ENCODE measurements at regions not wholly inside any gene's neighbourhood (a gene's known extent, or its start where the extent isn't known, plus 50 kb on each side); places are given as distances from the start of the nearest gene placed in this dataset.

DNA sequence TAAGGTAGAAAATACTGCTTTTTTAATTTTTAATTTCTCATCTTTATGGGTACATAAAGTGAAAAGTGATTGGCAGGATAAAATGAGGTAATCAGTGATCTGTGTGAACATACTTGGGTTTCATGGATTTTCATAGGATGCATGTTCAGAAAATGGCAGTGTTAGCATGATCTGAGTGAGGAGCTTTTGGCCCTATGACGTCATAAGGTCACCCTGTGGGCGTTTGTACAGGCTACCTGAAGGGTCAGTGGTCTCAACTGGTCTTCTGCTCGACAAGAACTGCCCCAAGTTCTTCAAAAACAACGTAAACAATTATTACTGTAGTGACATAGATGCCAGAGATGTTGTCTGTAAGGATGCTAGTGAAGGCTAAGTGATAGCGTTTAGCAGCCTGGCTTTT is 124.5 kb upstream of the OSTN start:
- ChIA-PET CTCF (interaction anchor here (1.6 kb wide), 1 partner anchor 24 kb away, joined by 4 read pairs; no protein-coding TSS in a partner anchor), POLR2A (no interaction called here)
- Histone ChIP-seq H3K36me3 (replicated peaks in 1 of 2; ENCODE audit: control insufficient read depth in 1 of 2, insufficient read depth in 2 of 2, low read length in 1 of 2) (no peaks in the 10 kb centered on the region), H3K9ac (no peak overlapping the region), H3K79me2 (ENCODE audit: insufficient read depth) (no peaks in the 10 kb centered on the region), H3K4me3 (ENCODE audit: low read depth in 2 of 2, low read length in 1 of 2) (no peak overlapping the region), H3K4me1 (ENCODE audit: control insufficient read depth in 1 of 2, insufficient read depth in 2 of 2, low read depth in 1 of 2, low read length in 1 of 2) (no peaks in the 10 kb centered on the region), H2AFZ (ENCODE audit: low read depth) (no peak overlapping the region), H3K27ac (ENCODE audit: low read depth in 2 of 2, low read length in 1 of 2) (no peak overlapping the region), H3K9me2 (no peaks in the 10 kb centered on the region), H3K9me3 (no peaks in the 10 kb centered on the region), H3K27me3 (ENCODE audit: insufficient read depth) (no peaks in the 10 kb centered on the region; the same call in 1 of the 2 replicates), H3K4me2 (no peak overlapping the region), H3F3A (replicated peaks; ENCODE audit: insufficient read depth) (no peaks in the 10 kb centered on the region), H4K20me1 (ENCODE audit: insufficient read depth) (no peaks in the 10 kb centered on the region)
- 4% methylated on average over 5 of the region's 5 CpGs for WGBS (ENCODE audit: low lambda C conversion rate)
- DNase-seq: no peak
- TF ChIP-seq, protein P1, sequence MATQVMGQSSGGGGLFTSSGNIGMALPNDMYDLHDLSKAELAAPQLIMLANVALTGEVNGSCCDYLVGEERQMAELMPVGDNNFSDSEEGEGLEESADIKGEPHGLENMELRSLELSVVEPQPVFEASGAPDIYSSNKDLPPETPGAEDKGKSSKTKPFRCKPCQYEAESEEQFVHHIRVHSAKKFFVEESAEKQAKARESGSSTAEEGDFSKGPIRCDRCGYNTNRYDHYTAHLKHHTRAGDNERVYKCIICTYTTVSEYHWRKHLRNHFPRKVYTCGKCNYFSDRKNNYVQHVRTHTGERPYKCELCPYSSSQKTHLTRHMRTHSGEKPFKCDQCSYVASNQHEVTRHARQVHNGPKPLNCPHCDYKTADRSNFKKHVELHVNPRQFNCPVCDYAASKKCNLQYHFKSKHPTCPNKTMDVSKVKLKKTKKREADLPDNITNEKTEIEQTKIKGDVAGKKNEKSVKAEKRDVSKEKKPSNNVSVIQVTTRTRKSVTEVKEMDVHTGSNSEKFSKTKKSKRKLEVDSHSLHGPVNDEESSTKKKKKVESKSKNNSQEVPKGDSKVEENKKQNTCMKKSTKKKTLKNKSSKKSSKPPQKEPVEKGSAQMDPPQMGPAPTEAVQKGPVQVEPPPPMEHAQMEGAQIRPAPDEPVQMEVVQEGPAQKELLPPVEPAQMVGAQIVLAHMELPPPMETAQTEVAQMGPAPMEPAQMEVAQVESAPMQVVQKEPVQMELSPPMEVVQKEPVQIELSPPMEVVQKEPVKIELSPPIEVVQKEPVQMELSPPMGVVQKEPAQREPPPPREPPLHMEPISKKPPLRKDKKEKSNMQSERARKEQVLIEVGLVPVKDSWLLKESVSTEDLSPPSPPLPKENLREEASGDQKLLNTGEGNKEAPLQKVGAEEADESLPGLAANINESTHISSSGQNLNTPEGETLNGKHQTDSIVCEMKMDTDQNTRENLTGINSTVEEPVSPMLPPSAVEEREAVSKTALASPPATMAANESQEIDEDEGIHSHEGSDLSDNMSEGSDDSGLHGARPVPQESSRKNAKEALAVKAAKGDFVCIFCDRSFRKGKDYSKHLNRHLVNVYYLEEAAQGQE (IDR thresholded peaks at IDR 0.05; ENCODE audit: low read depth, low read length): no peak
- TF ChIP-seq NRF1 (IDR thresholded peaks at IDR 0.05; ENCODE audit: low read depth, low read length) (no peak), USF1 (IDR thresholded peaks at IDR 0.05; ENCODE audit: borderline replicate concordance, low read depth) (no peak)

GRCh38 chr3:191070762-191071403 is 128.2 kb upstream of the OSTN start:
- Histone ChIP-seq H3K4me1 (ENCODE audit: control insufficient read depth in 1 of 2, insufficient read depth in 2 of 2, low read depth in 1 of 2, low read length in 1 of 2) (no peaks in the 10 kb centered on the region), H3K27ac (ENCODE audit: low read depth in 2 of 2, low read length in 1 of 2) (no peak overlapping the region), H3K9ac (no peak overlapping the region), H3K4me2 (no peak overlapping the region), H3K9me3 (no peaks in the 10 kb centered on the region), H3K36me3 (replicated peaks in 1 of 2; ENCODE audit: control insufficient read depth in 1 of 2, insufficient read depth in 2 of 2, low read length in 1 of 2) (no peaks in the 10 kb centered on the region), H3K9me2 (no peaks in the 10 kb centered on the region), H3K27me3 (ENCODE audit: insufficient read depth) (no peaks in the 10 kb centered on the region; the same call in 1 of the 2 replicates), H4K20me1 (ENCODE audit: insufficient read depth) (no peaks in the 10 kb centered on the region), H3K4me3 (ENCODE audit: low read depth in 2 of 2, low read length in 1 of 2) (no peak overlapping the region), H3K79me2 (ENCODE audit: insufficient read depth) (no peaks in the 10 kb centered on the region), H2AFZ (ENCODE audit: low read depth) (no peak overlapping the region), H3F3A (replicated peaks; ENCODE audit: insufficient read depth) (no peaks in the 10 kb centered on the region)
- TF ChIP-seq EZH2phosphoT487 (IDR thresholded peaks at IDR 0.05; ENCODE audit: borderline replicate concordance, low read depth) (no peak), NFIC (IDR thresholded peaks at IDR 0.05; ENCODE audit: borderline replicate concordance) (peak; percentile 28; the same call in 1 of the 2 replicates), RFX5 (IDR thresholded peaks at IDR 0.05; ENCODE audit: low read length) (no peak), RAD21 (IDR thresholded peaks at IDR 0.05; ENCODE audit: low read length) (no peak)
- TF ChIP-seq, protein P2, sequence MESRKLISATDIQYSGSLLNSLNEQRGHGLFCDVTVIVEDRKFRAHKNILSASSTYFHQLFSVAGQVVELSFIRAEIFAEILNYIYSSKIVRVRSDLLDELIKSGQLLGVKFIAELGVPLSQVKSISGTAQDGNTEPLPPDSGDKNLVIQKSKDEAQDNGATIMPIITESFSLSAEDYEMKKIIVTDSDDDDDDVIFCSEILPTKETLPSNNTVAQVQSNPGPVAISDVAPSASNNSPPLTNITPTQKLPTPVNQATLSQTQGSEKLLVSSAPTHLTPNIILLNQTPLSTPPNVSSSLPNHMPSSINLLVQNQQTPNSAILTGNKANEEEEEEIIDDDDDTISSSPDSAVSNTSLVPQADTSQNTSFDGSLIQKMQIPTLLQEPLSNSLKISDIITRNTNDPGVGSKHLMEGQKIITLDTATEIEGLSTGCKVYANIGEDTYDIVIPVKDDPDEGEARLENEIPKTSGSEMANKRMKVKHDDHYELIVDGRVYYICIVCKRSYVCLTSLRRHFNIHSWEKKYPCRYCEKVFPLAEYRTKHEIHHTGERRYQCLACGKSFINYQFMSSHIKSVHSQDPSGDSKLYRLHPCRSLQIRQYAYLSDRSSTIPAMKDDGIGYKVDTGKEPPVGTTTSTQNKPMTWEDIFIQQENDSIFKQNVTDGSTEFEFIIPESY (IDR thresholded peaks at IDR 0.05; ENCODE audit: borderline replicate concordance, low read depth): no peak
- CTCF ChIA-PET: interaction anchor here (0.6 kb wide), 1 partner anchor 15 kb away, joined by 3 read pairs; no protein-coding TSS in a partner anchor
- DNase-seq: no peak
- 17% methylated on average over 4 of the region's 4 CpGs for WGBS (ENCODE audit: low lambda C conversion rate)
- POLR2A ChIA-PET: no interaction called here
